Smooth muscle cell (in vitro differentiated cells): ENCODE measurements at regions not wholly inside any gene's neighbourhood (a gene's known extent, or its start where the extent isn't known, plus 50 kb on each side); places are given as distances from the start of the nearest gene placed in this dataset.

Experiments used
- DNase-seq: peaks from one replicate; lab custom pipeline; 2025; ENCODE audit not compliant: unreplicated experiment; lab: John Stamatoyannopoulos, UW
- H2AFZ ChIP-seq: fragments of 200-600 bp; sonication (generic); 2 replicates; pipeline ENCODE4 v1.6.0; 2016; ENCODE audit warnings: antibody characterized with exemption, low read depth, mild to moderate bottlenecking
- H3F3A ChIP-seq: fragments of 200-600 bp; sonication (generic); 2 replicates; pipeline ENCODE4 v1.6.0; 2017; ENCODE audit warnings: antibody characterized with exemption, low read depth
- H3K27ac ChIP-seq: fragments of 200-600 bp; sonication (generic); 2 replicates; pipeline ENCODE4 v1.5.1; 2016; ENCODE audit warnings: low read depth, mild to moderate bottlenecking
- H3K27me3 ChIP-seq: fragments of 200-600 bp; sonication (generic); 2 replicates; pipeline ENCODE4 v1.6.1; 2016; ENCODE audit warnings: low read depth, mild to moderate bottlenecking
- H3K36me3 ChIP-seq: fragments of 200-600 bp; sonication (generic); 2 replicates; pipeline ENCODE4 v1.5.1; 2016; ENCODE audit warnings: low read depth
- H3K4me1 ChIP-seq: fragments of 200-600 bp; sonication (generic); 2 replicates; pipeline ENCODE4 v1.5.1; 2016; ENCODE audit warnings: low read depth
- H3K4me2 ChIP-seq: fragments of 200-600 bp; sonication (generic); 2 replicates; pipeline ENCODE4 v1.6.0; 2016; ENCODE audit warnings: mild to moderate bottlenecking
- H3K4me3 ChIP-seq: fragments of 200-600 bp; sonication (generic); 2 replicates; pipeline ENCODE4 v1.5.1; 2016; ENCODE audit warnings: mild to moderate bottlenecking
- H3K79me2 ChIP-seq: fragments of 200-600 bp; sonication (generic); 2 replicates; pipeline ENCODE4 v1.6.0; 2016; ENCODE audit warnings: low read depth, mild to moderate bottlenecking
- H3K9ac ChIP-seq: fragments of 200-600 bp; sonication (generic); 2 replicates; pipeline ENCODE4 v1.6.0; 2016; ENCODE audit warnings: low read depth
- H3K9me3 ChIP-seq: fragments of 200-600 bp; sonication (generic); replicated peaks from 2 replicates; pipeline ENCODE4 v1.5.1; 2016; ENCODE audit warnings: low read depth
- H4K20me1 ChIP-seq: fragments of 200-600 bp; sonication (generic); 2 replicates; pipeline ENCODE4 v1.6.0; 2016; ENCODE audit warnings: low read depth
- CTCF ChIP-seq: fragments of 200-600 bp; sonication (generic); IDR thresholded peaks from 2 replicates; pipeline ENCODE4 v1.5.1; 2017; ENCODE audit warnings: borderline replicate concordance, mild to moderate bottlenecking, antibody characterized with exemption; ENCODE audit not compliant: insufficient read depth, poor library complexity, severe bottlenecking
- WGBS: methylation state at CpG from one replicate; pipeline ENCODE4 v1.1.7; 2016; ENCODE audit warnings: low lambda C conversion rate; 5-methylcytosine and 5-hydroxymethylcytosine counted together

GRCh38 chr10:7471720-7472367 is 61.0 kb upstream of the SFMBT2 start:
- Histone ChIP-seq H3K4me1 (peaks cover 9% of the 10 kb centered on the region), H3K79me2 (no peaks in the 10 kb centered on the region), H4K20me1 (no peaks in the 10 kb centered on the region), H3K9me3 (no peaks in the 10 kb centered on the region), H3K4me3 (no peak overlapping the region), H3K9ac (no peak overlapping the region), H2AFZ (no peak overlapping the region), H3K4me2 (no peak overlapping the region), H3K27ac (no peak overlapping the region), H3K36me3 (no peaks in the 10 kb centered on the region), H3F3A (no peaks in the 10 kb centered on the region), H3K27me3 (peaks cover 19% of the 10 kb centered on the region)
- WGBS = 84% methylated on average over 9 of the region's 9 CpGs
- no peak for DNase-seq
- TF ChIP-seq CTCF = no peak

- Histone ChIP-seq H3K27me3 (peaks cover 19% of the 10 kb centered on the region), H3K4me3 (no peak overlapping the region), H3K9ac (no peak overlapping the region), H2AFZ (no peak overlapping the region), H4K20me1 (no peaks in the 10 kb centered on the region), H3K4me1 (peaks cover 2% of the 10 kb centered on the region), H3K27ac (no peak overlapping the region), H3F3A (no peaks in the 10 kb centered on the region), H3K79me2 (no peaks in the 10 kb centered on the region), H3K36me3 (no peaks in the 10 kb centered on the region), H3K4me2 (no peak overlapping the region), H3K9me3 (no peaks in the 10 kb centered on the region)
- no peak for TF ChIP-seq CTCF
- 79% methylated on average over 2 of the region's 2 CpGs for WGBS
- DNase-seq = no peak
Measured at GRCh38 chr10:7470371-7470770, 59.5 kb upstream of the SFMBT2 start.

- Histone ChIP-seq H3F3A (no peaks in the 10 kb centered on the region), H2AFZ (no peak overlapping the region), H3K27ac (no peak overlapping the region), H3K27me3 (peaks cover 17% of the 10 kb centered on the region), H3K79me2 (no peaks in the 10 kb centered on the region), H3K4me1 (no peaks in the 10 kb centered on the region), H3K9me3 (no peaks in the 10 kb centered on the region), H3K4me3 (no peak overlapping the region), H3K36me3 (no peaks in the 10 kb centered on the region), H3K4me2 (no peak overlapping the region), H4K20me1 (no peaks in the 10 kb centered on the region), H3K9ac (no peak overlapping the region)
- 82% methylated on average over 7 of the region's 7 CpGs for WGBS
- TF ChIP-seq CTCF = no peak
- DNase-seq = no peak
Measured at GRCh38 chr10:7467031-7467667, 56.3 kb upstream of the SFMBT2 start.

GRCh38 chr10:7464691-7465090 is 53.9 kb upstream of the SFMBT2 start:
- H3K27ac ChIP-seq = no peak overlapping the region
- no peak overlapping the region for H3K9ac ChIP-seq
- no peak for TF ChIP-seq CTCF
- H2AFZ ChIP-seq = no peak overlapping the region
- no peaks in the 10 kb centered on the region for H3F3A ChIP-seq
- H3K36me3 ChIP-seq = no peaks in the 10 kb centered on the region
- H3K4me2 ChIP-seq = no peak overlapping the region
- no peaks in the 10 kb centered on the region for H3K9me3 ChIP-seq
- no peaks in the 10 kb centered on the region for H3K4me1 ChIP-seq
- H4K20me1 ChIP-seq = no peaks in the 10 kb centered on the region
- no peak for DNase-seq
- H3K79me2 ChIP-seq = no peaks in the 10 kb centered on the region
- no peaks in the 10 kb centered on the region for H3K27me3 ChIP-seq
- 95% methylated on average over 8 of the region's 8 CpGs for WGBS
- H3K4me3 ChIP-seq = no peak overlapping the region
